SK-N-MC (cell line): ENCODE measurements at regions not wholly inside any gene's neighbourhood (a gene's known extent, or its start where the extent isn't known, plus 50 kb on each side); places are given as distances from the start of the nearest gene placed in this dataset.

Experiments
- EZH2 ChIP-seq: fragments of 200-600 bp; sonication (generic); IDR thresholded peaks from one replicate; pipeline ENCODE4 v1.6.1; 2017; ENCODE audit warnings: antibody characterized with exemption
- FOXP2 ChIP-seq: optimal IDR thresholded peaks from 2 replicates; pipeline ENCODE3; 2011; ENCODE audit warnings: mild to moderate bottlenecking, moderate library complexity; ENCODE audit not compliant: insufficient read depth; ENCODE audit errors: extremely low read length, control extremely low read depth
- POLR2AphosphoS5 ChIP-seq: IDR thresholded peaks from 2 replicates; pipeline ENCODE4 v1.6.1; 2012; ENCODE audit warnings: mild to moderate bottlenecking, low read depth, low read length, borderline replicate concordance

GRCh38 chr18:38116716-38117115 is 551.1 kb upstream of the CELF4 start:
- TF ChIP-seq FOXP2 (no peak), POLR2AphosphoS5 (no peak), EZH2 (no peak)
